Thyroid gland (tissue), 4 donors: ENCODE measurements at regions not wholly inside any gene's neighbourhood (a gene's known extent, or its start where the extent isn't known, plus 50 kb on each side); places are given as distances from the start of the nearest gene placed in this dataset.
"Not testable (repeated sequence)": the region's sequence is repeated elsewhere in the genome, so short reads cannot be mapped to it uniquely, and the experiment has no call there.

ENCODE experiments used
- DNase-seq, 2 donors: peaks; one replicate each; pipeline ENCODE4 v3.0.0-alpha.2; 2019
- H3K27ac ChIP-seq, 3 donors: fragments of 200-600 bp; sonication (generic); 1 replicate in 2 of 3; 2 replicates in 1 of 3; pipeline ENCODE4 v1.5.1; 2016 to 2019; ENCODE audit warnings: mild to moderate bottlenecking in 1 of 3, moderate library complexity in 1 of 3
- H3K27me3 ChIP-seq: fragments of 200-600 bp; sonication (generic); one replicate; pipeline ENCODE4 v1.5.1; 2019
- H3K36me3 ChIP-seq, 2 donors: fragments of 200-600 bp; sonication (generic); one replicate each; pipeline ENCODE4 v1.5.1; 2016 to 2019
- H3K4me1 ChIP-seq, 2 donors: fragments of 200-600 bp; sonication (generic); one replicate each; pipeline ENCODE4 v1.5.1; 2017 to 2019
- H3K4me3 ChIP-seq, 3 donors: fragments of 200-600 bp; sonication (generic); replicated peaks in 1 of 3; 1 replicate in 2 of 3; 2 replicates in 1 of 3; pipeline ENCODE4 v1.5.1; 2016; ENCODE audit warnings: mild to moderate bottlenecking in 1 of 3
- H3K9me3 ChIP-seq: fragments of 200-600 bp; sonication (generic); one replicate; pipeline ENCODE4 v1.5.1; 2017
- POLR2A ChIP-seq, 2 donors: fragments of 450-650 bp; IDR thresholded peaks; one replicate each; pipeline ENCODE4 v1.6.1; 2017; ENCODE audit warnings: antibody characterized with exemption in 2 of 2, mild to moderate bottlenecking in 2 of 2, moderate library complexity in 1 of 2
- WGBS, 2 donors: methylation state at CpG; one replicate each; pipeline ENCODE4 v1.1.5; 2017; 5-methylcytosine and 5-hydroxymethylcytosine counted together
- intact Hi-C: fragments of 100-400 bp; cut with DNase I; formaldehyde crosslinking; loops from one replicate; pipeline ENCODE4 v1.15.1; 2023
- TF ChIP-seq, protein P1 (sequence below), 6 experiments: fragments of 200-600 bp in 3 of 6; fragments of 450-650 bp in 3 of 6; sonication (generic) in 3 of 6; IDR thresholded peaks; one replicate each; pipeline ENCODE4 v1.5.1; 2016 to 2019; ENCODE audit warnings: antibody characterized with exemption in 6 of 6, mild to moderate bottlenecking in 2 of 6, inconsistent platforms in 1 of 6, moderate library complexity in 1 of 6

DNA sequence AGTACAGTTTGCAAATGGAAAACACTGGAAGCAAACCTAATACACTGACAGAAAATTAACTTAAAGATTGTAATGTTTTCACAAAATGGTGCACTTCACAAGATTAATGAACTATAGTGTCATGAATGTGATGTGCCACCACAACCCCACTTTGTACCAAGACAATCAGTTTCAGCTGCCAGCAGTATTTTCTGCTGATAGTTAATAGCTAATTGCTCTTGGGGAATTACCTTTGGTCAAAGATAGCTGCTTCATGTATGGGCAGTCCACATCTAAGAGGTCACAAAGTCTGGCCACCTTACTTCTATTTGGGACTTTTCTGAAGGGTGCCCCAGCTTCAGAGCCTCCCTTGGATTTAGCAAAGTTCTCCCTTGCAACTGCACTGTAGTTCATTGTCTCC lies 254.0 kb downstream of the CALCRL start:
- H3K4me3 ChIP-seq, result no peak overlapping the region
- intact Hi-C loops, result no loop called here
- no peaks in the 10 kb centered on the region for H3K27me3 ChIP-seq
- no peak for DNase-seq
- H3K36me3 ChIP-seq, result no peaks in the 10 kb centered on the region
- H3K27ac ChIP-seq, result no peak overlapping the region
- H3K4me1 ChIP-seq, result no peaks in the 10 kb centered on the region
- H3K9me3 ChIP-seq, result no peaks in the 10 kb centered on the region
- no peak for TF ChIP-seq POLR2A (IDR thresholded peaks at IDR 0.05)
- TF ChIP-seq, protein P1, sequence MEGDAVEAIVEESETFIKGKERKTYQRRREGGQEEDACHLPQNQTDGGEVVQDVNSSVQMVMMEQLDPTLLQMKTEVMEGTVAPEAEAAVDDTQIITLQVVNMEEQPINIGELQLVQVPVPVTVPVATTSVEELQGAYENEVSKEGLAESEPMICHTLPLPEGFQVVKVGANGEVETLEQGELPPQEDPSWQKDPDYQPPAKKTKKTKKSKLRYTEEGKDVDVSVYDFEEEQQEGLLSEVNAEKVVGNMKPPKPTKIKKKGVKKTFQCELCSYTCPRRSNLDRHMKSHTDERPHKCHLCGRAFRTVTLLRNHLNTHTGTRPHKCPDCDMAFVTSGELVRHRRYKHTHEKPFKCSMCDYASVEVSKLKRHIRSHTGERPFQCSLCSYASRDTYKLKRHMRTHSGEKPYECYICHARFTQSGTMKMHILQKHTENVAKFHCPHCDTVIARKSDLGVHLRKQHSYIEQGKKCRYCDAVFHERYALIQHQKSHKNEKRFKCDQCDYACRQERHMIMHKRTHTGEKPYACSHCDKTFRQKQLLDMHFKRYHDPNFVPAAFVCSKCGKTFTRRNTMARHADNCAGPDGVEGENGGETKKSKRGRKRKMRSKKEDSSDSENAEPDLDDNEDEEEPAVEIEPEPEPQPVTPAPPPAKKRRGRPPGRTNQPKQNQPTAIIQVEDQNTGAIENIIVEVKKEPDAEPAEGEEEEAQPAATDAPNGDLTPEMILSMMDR (IDR thresholded peaks at IDR 0.05), result no peak

DNA sequence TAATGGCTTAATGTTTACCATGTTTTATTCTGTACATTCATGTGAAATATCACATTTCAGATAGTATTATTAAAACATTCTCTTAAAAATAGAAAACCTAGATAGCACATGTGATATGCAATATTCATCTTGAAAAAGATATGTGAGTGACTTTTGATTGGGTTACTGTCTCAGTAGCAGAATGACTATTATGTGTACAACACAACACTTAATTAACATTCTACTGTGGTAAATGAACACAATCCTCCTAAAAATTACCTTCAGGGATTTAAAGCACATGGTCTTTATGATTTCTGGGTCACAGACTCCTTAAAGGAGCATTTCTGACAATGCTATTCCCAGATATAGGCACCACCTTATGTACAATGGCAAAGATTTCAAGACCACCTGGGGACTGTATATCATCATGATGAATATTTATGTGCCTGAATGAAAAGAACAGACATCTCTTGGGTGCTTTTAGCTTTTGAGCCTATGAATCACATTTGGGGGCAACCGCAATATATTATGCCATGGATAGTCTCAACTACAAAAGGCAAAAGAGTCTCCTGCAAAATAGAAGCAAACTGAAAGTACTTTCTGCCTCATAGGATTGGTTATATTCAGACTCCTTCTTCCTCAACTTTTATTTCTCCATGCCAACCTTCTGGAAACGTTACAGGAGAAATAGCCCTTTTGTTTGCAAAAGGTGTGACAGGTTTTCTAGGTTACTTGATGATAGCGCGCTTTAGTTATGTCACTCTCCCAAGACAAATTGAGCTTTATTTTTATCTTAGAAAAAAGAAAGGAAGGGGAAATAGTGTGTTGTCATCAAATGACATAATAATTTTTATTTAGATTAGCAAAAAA lies 259.0 kb downstream of the CALCRL start:
- Histone ChIP-seq H3K27ac (no peak overlapping the region), H3K4me3 (no peak overlapping the region), H3K9me3 (no peaks in the 10 kb centered on the region), H3K4me1 (no peaks in the 10 kb centered on the region), H3K27me3 (no peaks in the 10 kb centered on the region), H3K36me3 (no peaks in the 10 kb centered on the region)
- DNase-seq, result no peak
- TF ChIP-seq POLR2A (IDR thresholded peaks at IDR 0.05), result no peak
- TF ChIP-seq, protein P1 (IDR thresholded peaks at IDR 0.05), result no peak
- 75 to 76% methylated on average over 4 of the region's 4 CpGs for WGBS, 2 donors
- intact Hi-C loops, result no loop called here

DNA sequence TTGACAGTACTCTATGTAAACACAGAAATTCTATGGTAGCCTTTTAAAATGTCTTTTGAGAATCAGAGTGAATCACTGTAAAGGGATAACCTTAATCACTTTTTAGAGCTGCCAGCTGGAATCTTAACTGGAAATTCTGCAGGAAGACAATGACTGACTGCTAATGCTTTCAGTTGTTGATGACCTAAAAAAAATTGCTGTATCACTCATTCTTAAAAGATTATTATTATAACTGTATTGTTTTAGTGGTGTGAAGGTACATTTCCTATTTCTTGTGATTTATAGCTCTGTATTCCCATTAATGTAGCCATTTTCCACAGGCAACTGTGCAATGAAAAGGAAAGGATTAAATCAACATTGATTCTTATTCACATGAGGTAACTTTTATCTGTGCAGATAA lies 260.5 kb downstream of the CALCRL start:
- Histone ChIP-seq H3K36me3 (no peaks in the 10 kb centered on the region), H3K4me1 (no peaks in the 10 kb centered on the region), H3K4me3 (no peak overlapping the region), H3K27ac (no peak overlapping the region), H3K9me3 (no peaks in the 10 kb centered on the region), H3K27me3 (no peaks in the 10 kb centered on the region)
- no peak for TF ChIP-seq POLR2A (IDR thresholded peaks at IDR 0.05)
- TF ChIP-seq, protein P1 (IDR thresholded peaks at IDR 0.05), result no peak
- intact Hi-C loops, result no loop called here
- no peak for DNase-seq

DNA sequence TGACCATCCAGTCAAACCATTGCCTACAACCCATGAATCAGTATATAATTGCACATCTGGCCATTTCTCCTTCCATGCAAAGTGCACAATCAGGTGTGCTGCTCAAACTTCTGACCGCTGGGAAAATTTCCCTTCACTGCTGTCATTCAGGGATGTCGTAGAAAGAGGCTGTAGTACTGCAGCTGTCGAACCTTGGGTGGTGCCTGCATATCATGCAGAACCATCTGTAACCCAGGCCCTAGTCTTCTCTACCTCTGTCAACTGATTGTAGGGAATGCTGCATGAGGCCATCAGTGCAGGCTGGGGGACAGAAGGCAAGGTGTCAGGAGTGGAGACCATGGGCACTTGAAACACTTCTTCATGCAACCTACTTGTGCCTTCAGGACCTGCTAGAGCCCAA lies 267.5 kb downstream of the CALCRL start:
- no peak overlapping the region for H3K4me3 ChIP-seq
- H3K27ac ChIP-seq, result no peak overlapping the region
- TF ChIP-seq, protein P1 (IDR thresholded peaks at IDR 0.05), result no peak
- no peak for TF ChIP-seq POLR2A (IDR thresholded peaks at IDR 0.05)
- intact Hi-C loops, result no loop called here
- H3K36me3 ChIP-seq, result no peaks in the 10 kb centered on the region
- H3K9me3 ChIP-seq, result no peaks in the 10 kb centered on the region
- no peak for DNase-seq
- no peaks in the 10 kb centered on the region for H3K27me3 ChIP-seq
- H3K4me1 ChIP-seq, result no peaks in the 10 kb centered on the region
- WGBS, 2 donors, result 82 to 88% methylated on average over 2 to 3 of the region's 3 CpGs

DNA sequence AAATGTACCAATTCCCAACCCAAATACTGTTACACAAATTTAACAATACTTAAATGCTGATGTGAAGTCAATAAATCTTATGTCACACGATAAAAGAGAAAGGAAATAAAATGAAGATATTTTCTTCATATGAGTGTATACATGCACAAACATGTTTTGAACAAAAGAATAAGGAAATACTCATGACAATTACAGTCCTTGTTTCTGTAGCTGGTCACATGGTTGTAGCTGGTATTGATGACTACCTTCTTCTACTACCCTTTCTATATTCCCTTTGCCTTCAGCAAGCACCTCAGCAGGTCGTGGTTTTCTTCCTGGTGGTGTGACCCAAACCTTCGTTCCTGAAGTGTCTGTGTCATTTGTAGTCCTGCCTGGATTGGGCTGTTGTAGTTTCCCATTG lies 269.2 kb downstream of the CALCRL start:
- H3K27me3 ChIP-seq, intact Hi-C loops, H3K4me1 ChIP-seq, H3K27ac ChIP-seq, H3K36me3 ChIP-seq, H3K4me3 ChIP-seq, DNase-seq, H3K9me3 ChIP-seq: not testable (repeated sequence)
- 71 to 87% methylated on average over 3 of the region's 3 CpGs for WGBS, 2 donors
